ENCODE measurements at regions not wholly inside any gene's neighbourhood (a gene's known extent, or its start where the extent isn't known, plus 50 kb on each side); places are given as distances from the start of the nearest gene placed in this dataset.

DNA sequence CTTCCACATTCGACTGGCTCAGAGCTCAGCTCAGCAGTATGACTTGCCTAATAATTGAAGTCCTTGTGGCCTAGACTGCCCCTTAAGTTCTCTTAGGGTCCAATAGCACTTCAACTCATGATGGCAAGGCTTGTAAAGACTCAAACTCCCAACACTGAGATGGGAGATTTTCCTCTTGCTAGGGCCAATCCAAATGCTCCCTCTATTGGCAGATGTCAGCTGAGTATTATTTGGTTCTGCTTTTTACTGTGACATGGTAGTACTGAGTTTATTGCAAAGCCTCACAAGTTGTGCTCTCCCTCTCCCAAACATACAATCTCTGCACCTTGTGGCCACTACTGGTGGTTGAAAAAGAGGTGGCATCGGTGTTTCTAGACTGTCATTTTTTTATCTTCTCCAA, 164.2 kb downstream of the ALG10 start:
- H3K9me3 Mint-ChIP-seq: peaks cover 0 to 6% (median under 1%) of the 10 kb centered on the region in 8 donors
- no peak overlapping the region for H3K27ac Mint-ChIP-seq
- CTCF ChIA-PET (ENCODE audit: partially characterized antibody): interaction anchor here (1.3 kb wide), 1 partner anchor 21 kb away, joined by 3 read pairs; no protein-coding TSS in a partner anchor

DNA sequence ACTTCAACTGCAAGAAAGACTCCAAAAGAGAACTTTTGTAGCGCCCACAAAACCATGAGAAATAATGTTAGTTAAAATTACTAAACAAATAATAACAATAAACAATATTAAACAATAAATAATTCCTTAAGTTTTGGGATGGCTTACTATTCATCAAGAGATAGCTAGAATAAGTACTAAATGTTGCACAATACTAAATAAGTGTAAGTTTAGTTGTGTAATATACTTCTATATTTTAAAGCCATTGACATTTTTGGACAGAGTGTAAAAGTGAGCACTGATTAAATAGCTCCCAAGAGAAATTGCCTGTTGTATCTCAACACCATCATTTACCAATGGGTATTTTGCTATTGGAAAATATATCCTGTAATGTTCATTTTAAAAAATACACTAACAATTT, 166.7 kb downstream of the ALG10 start:
- H3K27ac Mint-ChIP-seq: no peak overlapping the region
- POLR2A ChIA-PET (ENCODE audit: partially characterized antibody): no interaction called here
- H3K36me3 Mint-ChIP-seq: no peaks in the 10 kb centered on the region

More for the DNA sequence above, 164.2 kb downstream of the ALG10 start:
- H3K27me3 Mint-ChIP-seq: peaks cover 2 to 5% of the 10 kb centered on the region in 2 donors
- POLR2A ChIA-PET (ENCODE audit: partially characterized antibody): no interaction called here
- H3K4me1 Mint-ChIP-seq: no peaks in the 10 kb centered on the region
- Histone ChIP-seq H3K9me3 (ENCODE audit: control insufficient read depth in 1 of 2, low read length in 2 of 2) (no peaks in the 10 kb centered on the region), H3K27me3 (ENCODE audit: insufficient read depth, low read length) (no peaks in the 10 kb centered on the region), H3K36me3 (ENCODE audit: insufficient read depth, low read length) (no peaks in the 10 kb centered on the region), H3K4me3 (ENCODE audit: low read length in 2 of 2) (no peak overlapping the region), H3K4me1 (ENCODE audit: insufficient read depth, low read length) (no peaks in the 10 kb centered on the region), H3K27ac (ENCODE audit: low read depth, low read length) (no peak overlapping the region)
- no peaks in the 10 kb centered on the region for H3K36me3 Mint-ChIP-seq
- no peak for DNase-seq
- intact Hi-C loops (cut with micrococcal nuclease): no loop called here
- H3K4me3 Mint-ChIP-seq: no peak overlapping the region

DNA sequence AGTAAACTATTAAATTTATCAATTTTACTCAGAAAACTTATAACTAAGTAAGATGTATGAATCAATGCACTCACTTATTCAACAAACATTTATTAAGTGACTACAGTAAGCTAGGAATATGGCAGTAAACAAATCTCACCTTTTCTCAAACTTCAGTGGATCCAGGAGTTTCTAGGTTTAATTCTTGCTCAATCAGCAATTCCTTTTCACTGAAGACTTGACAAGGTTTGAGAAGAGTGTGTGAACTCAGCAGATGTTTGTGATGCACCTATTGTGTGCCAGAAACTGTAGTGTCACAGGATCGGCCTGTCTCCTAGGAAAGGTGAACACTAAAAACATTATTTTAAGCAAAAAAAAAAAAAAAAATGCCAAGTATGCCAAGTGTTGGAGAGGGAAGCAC, 167.8 kb downstream of the ALG10 start:
- ChIA-PET POLR2A (ENCODE audit: partially characterized antibody) (no interaction called here), CTCF (ENCODE audit: partially characterized antibody) (interaction anchor here (1.2 to 2.0 kb wide), 2 partner anchors 10 to 28 kb away, joined by 3 to 5 read pairs; no protein-coding TSS in a partner anchor)
- Mint-ChIP-seq H3K4me3 (no peak overlapping the region), H3K27ac (no peak overlapping the region), H3K9me3 (no peaks in the 10 kb centered on the region), H3K27me3 (peaks cover 5 to 11% of the 10 kb centered on the region in 2 donors), H3K4me1 (no peaks in the 10 kb centered on the region), H3K36me3 (no peaks in the 10 kb centered on the region)
- no peaks in the 10 kb centered on the region for H3K4me1 ChIP-seq (ENCODE audit: insufficient read depth, low read length)
- no peaks in the 10 kb centered on the region for H3K9me3 ChIP-seq (ENCODE audit: control insufficient read depth in 1 of 2, low read length in 2 of 2)
- no peaks in the 10 kb centered on the region for H3K36me3 ChIP-seq (ENCODE audit: insufficient read depth, low read length)
- no peak overlapping the region for H3K27ac ChIP-seq (ENCODE audit: low read depth, low read length)
- no peak for DNase-seq
- intact Hi-C loops (cut with micrococcal nuclease): no loop called here
- no peak overlapping the region for H3K4me3 ChIP-seq (ENCODE audit: low read length in 2 of 2)
- no peaks in the 10 kb centered on the region for H3K27me3 ChIP-seq (ENCODE audit: insufficient read depth, low read length)

More for the DNA sequence above, 166.7 kb downstream of the ALG10 start:
- H3K4me3 Mint-ChIP-seq: no peak overlapping the region
- no peaks in the 10 kb centered on the region for H3K4me1 Mint-ChIP-seq
- intact Hi-C loops (cut with micrococcal nuclease): no loop called here
- Histone ChIP-seq H3K4me3 (ENCODE audit: low read length in 2 of 2) (no peak overlapping the region), H3K36me3 (ENCODE audit: insufficient read depth, low read length) (no peaks in the 10 kb centered on the region), H3K4me1 (ENCODE audit: insufficient read depth, low read length) (no peaks in the 10 kb centered on the region), H3K9me3 (ENCODE audit: control insufficient read depth in 1 of 2, low read length in 2 of 2) (no peaks in the 10 kb centered on the region), H3K27me3 (ENCODE audit: insufficient read depth, low read length) (no peaks in the 10 kb centered on the region), H3K27ac (ENCODE audit: low read depth, low read length) (no peak overlapping the region)
- no peaks in the 10 kb centered on the region for H3K9me3 Mint-ChIP-seq
- DNase-seq: no peak
- H3K27me3 Mint-ChIP-seq: peaks cover 4 to 8% of the 10 kb centered on the region in 2 donors
- CTCF ChIA-PET (ENCODE audit: partially characterized antibody): interaction anchor here (1.2 to 2.0 kb wide), 2 partner anchors 11 to 29 kb away, joined by 3 to 5 read pairs; no protein-coding TSS in a partner anchor

DNA sequence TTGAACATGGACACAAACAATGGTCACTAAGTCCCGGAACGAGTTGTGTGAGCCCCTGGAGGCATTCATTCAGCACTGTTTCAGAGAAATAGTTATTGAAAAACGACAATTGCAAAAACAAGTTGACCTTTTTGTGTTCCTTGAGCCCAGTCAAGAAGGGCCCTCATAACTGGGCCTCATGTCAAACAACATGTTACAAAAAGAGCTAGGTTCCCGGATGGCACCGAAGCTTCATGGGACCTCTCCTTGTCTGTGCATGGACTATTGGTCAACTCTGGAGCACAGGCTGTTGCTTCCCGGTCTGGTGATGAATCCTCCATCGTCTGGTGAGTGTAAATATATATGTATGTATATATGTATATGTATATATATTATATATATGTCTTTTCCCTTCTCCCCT, 176.6 kb downstream of the ALG10 start:
- CTCF ChIA-PET (ENCODE audit: partially characterized antibody): no interaction called here
- no peaks in the 10 kb centered on the region for H3K9me3 ChIP-seq (ENCODE audit: control insufficient read depth in 1 of 2, low read length in 2 of 2)
- H3K4me3 Mint-ChIP-seq: no peak overlapping the region
- intact Hi-C loops (cut with micrococcal nuclease): no loop called here
- POLR2A ChIA-PET (ENCODE audit: partially characterized antibody): no interaction called here
- H3K27me3 Mint-ChIP-seq: peaks cover 6 to 7% of the 10 kb centered on the region in 2 donors
- H3K36me3 ChIP-seq (ENCODE audit: insufficient read depth, low read length): no peaks in the 10 kb centered on the region
- H3K4me1 Mint-ChIP-seq: no peaks in the 10 kb centered on the region
- no peaks in the 10 kb centered on the region for H3K4me1 ChIP-seq (ENCODE audit: insufficient read depth, low read length)
- no peaks in the 10 kb centered on the region for H3K27me3 ChIP-seq (ENCODE audit: insufficient read depth, low read length)
- DNase-seq: no peak
- H3K9me3 Mint-ChIP-seq: no peaks in the 10 kb centered on the region
- no peaks in the 10 kb centered on the region for H3K36me3 Mint-ChIP-seq
- no peak overlapping the region for H3K27ac ChIP-seq (ENCODE audit: low read depth, low read length)
- H3K27ac Mint-ChIP-seq: no peak overlapping the region
- no peak overlapping the region for H3K4me3 ChIP-seq (ENCODE audit: low read length in 2 of 2)

DNA sequence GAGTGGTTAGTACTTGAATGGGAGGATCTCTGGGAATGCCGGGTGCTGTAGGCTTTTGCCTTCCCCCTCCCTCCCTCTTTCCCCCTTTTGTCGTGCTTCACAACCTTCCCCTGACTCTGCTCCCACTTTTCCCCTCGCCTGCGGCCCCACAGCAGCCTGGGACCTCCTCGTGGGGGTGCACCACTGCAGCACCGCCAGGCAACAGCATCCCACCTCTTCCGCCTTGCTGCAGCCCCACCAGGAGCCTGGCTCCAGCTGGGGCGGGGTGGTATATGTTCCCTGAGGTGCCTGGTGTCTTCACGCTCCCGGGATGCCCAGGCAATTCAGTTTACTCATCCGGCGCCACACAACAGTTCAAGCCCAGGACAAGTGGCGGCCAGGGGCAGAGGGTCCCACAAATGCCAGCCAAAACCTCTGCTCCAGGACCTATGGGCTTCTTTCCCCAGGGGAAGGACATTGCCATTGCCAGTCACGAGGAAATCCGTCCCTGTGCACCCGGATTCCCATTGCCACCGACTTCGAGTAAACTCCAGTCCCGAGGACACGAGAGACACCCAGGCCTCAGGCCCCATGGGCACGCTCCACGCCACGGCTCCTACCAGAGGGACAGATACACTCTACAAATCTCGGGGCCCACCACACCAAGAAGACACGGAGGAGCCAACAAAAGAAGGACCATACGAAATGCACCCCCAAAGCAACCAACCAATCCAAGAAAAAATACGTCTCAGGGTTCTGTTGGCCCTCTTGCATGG, 181.7 kb downstream of the ALG10 start:
- no peak overlapping the region for H3K27ac ChIP-seq (ENCODE audit: low read depth, low read length)
- H3K9me3 ChIP-seq (ENCODE audit: control insufficient read depth in 1 of 2, low read length in 2 of 2): no peaks in the 10 kb centered on the region
- no peak overlapping the region for H3K4me3 ChIP-seq (ENCODE audit: low read length in 2 of 2)
- H3K36me3 ChIP-seq (ENCODE audit: insufficient read depth, low read length): no peaks in the 10 kb centered on the region
- H3K9me3 Mint-ChIP-seq: peaks cover 0 to 5% (median 0%) of the 10 kb centered on the region in 8 donors
- H3K36me3 Mint-ChIP-seq: no peaks in the 10 kb centered on the region
- no peak for DNase-seq
- H3K27me3 Mint-ChIP-seq: no peaks in the 10 kb centered on the region
- no peak overlapping the region for H3K27ac Mint-ChIP-seq
- H3K27me3 ChIP-seq (ENCODE audit: insufficient read depth, low read length): no peaks in the 10 kb centered on the region
- ChIA-PET POLR2A (ENCODE audit: partially characterized antibody) (no interaction called here), CTCF (ENCODE audit: partially characterized antibody) (no interaction called here)
- no peaks in the 10 kb centered on the region for H3K4me1 ChIP-seq (ENCODE audit: insufficient read depth, low read length)
- H3K4me1 Mint-ChIP-seq: no peaks in the 10 kb centered on the region
- intact Hi-C loops (cut with micrococcal nuclease): no loop called here
- no peak overlapping the region for H3K4me3 Mint-ChIP-seq

DNA sequence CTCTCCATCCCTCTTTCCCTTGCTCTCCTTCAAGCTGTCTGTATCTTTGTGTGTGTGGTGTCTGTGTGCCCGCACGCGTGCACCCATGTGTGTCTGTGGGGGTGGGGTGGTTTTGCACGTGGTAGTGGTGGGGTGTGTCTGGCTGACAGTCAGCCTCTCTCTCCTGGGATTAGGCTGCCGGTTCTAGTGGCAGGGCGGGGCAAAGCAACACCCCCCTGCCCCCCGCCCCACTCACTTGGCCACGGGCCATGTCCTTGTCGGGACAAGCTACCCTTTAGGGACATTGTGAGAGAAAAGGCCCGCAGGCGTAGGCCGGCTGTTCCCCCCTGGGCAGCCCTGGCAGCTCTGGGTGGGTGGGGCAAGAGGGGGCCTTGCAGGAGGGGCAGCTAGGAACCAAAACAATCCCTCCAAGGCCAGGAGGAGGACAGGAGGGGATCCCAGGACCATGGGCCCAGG, 182.6 kb downstream of the ALG10 start:
- H3K9me3 Mint-ChIP-seq: peaks cover 0 to 5% (median 0%) of the 10 kb centered on the region in 8 donors
- ChIA-PET CTCF (ENCODE audit: partially characterized antibody) (no interaction called here), POLR2A (ENCODE audit: partially characterized antibody) (no interaction called here)
- intact Hi-C loops (cut with micrococcal nuclease): no loop called here
- H3K4me1 Mint-ChIP-seq: no peaks in the 10 kb centered on the region
- H3K27ac ChIP-seq (ENCODE audit: low read depth, low read length): no peak overlapping the region
- no peak for DNase-seq
- H3K4me3 ChIP-seq (ENCODE audit: low read length in 2 of 2): no peak overlapping the region
- no peaks in the 10 kb centered on the region for H3K4me1 ChIP-seq (ENCODE audit: insufficient read depth, low read length)
- no peaks in the 10 kb centered on the region for H3K27me3 ChIP-seq (ENCODE audit: insufficient read depth, low read length)
- peak overlapping the region in 1 of 7 donors; percentile 1 for H3K27ac Mint-ChIP-seq
- H3K9me3 ChIP-seq (ENCODE audit: control insufficient read depth in 1 of 2, low read length in 2 of 2): no peaks in the 10 kb centered on the region
- no peaks in the 10 kb centered on the region for H3K27me3 Mint-ChIP-seq
- H3K36me3 Mint-ChIP-seq: no peaks in the 10 kb centered on the region
- H3K4me3 Mint-ChIP-seq: no peak overlapping the region
- H3K36me3 ChIP-seq (ENCODE audit: insufficient read depth, low read length): no peaks in the 10 kb centered on the region

DNA sequence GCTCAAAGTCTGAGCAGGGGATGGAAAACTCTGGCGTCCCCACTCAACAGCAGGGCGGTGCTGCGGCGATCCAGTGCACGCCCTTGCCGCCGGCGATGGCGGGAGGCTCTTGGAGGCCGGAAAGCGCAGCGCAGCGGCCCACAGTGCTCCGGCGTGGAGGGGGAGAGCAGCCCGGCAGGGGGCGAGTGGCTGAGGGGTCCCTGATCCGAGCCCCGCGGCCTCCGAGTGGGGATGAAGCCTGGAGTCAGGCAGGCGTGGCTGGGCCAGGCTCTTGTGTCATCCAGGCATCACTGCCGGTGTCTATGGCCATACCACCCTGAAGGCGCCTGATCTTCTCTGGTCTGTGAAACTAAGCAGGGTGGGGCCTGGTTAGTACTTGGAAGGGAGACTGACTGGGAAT, 183.1 kb downstream of the ALG10 start:
- DNase-seq: no peak
- Mint-ChIP-seq H3K4me1 (no peaks in the 10 kb centered on the region), H3K27ac (no peak overlapping the region), H3K36me3 (no peaks in the 10 kb centered on the region), H3K9me3 (peaks cover 0 to 5% (median 0%) of the 10 kb centered on the region in 8 donors), H3K27me3 (no peaks in the 10 kb centered on the region), H3K4me3 (no peak overlapping the region)
- Histone ChIP-seq H3K36me3 (ENCODE audit: insufficient read depth, low read length) (no peaks in the 10 kb centered on the region), H3K4me3 (ENCODE audit: low read length in 2 of 2) (no peak overlapping the region), H3K9me3 (ENCODE audit: control insufficient read depth in 1 of 2, low read length in 2 of 2) (no peaks in the 10 kb centered on the region), H3K27me3 (ENCODE audit: insufficient read depth, low read length) (no peaks in the 10 kb centered on the region), H3K4me1 (ENCODE audit: insufficient read depth, low read length) (no peaks in the 10 kb centered on the region), H3K27ac (ENCODE audit: low read depth, low read length) (no peak overlapping the region)
- CTCF ChIA-PET (ENCODE audit: partially characterized antibody): no interaction called here
- POLR2A ChIA-PET (ENCODE audit: partially characterized antibody): no interaction called here
- intact Hi-C loops (cut with micrococcal nuclease): no loop called here
